CD4-positive, alpha-beta T cell (primary cell): ENCODE measurements at regions not wholly inside any gene's neighbourhood (a gene's known extent, or its start where the extent isn't known, plus 50 kb on each side); places are given as distances from the start of the nearest gene placed in this dataset.

ENCODE experiments used
- ATAC-seq: fragments of 200-7000 bp; cut with Tn5 transposase; one replicate; pipeline ENCODE4 v1.10.0; 2022; ENCODE audit warnings: mild to moderate bottlenecking; ENCODE audit not compliant: poor library complexity
- CTCF ChIA-PET: fragments of 350-600 bp; sonication (Branson Sonifier 250); formaldehyde crosslinking; loops from one replicate; lab custom pipeline; 2021; ENCODE audit warnings: antibody characterized with exemption, inconsistent platforms; lab: Charles Lee
- POLR2A ChIA-PET: fragments of 350-600 bp; sonication (Branson Sonifier 250); formaldehyde crosslinking; loops from one replicate; lab custom pipeline; 2021; ENCODE audit warnings: antibody characterized with exemption, inconsistent platforms; lab: Charles Lee
- DNase-seq, 14 experiments: peaks; one replicate each; pipeline ENCODE4 v3.0.0-alpha.2; 2013 to 2020; ENCODE audit warnings: mixed read lengths in 2 of 14
- H3K27ac ChIP-seq, 2 donors: one replicate each; pipeline versions ENCODE4 v1.5.1 to v1.7.0; 2013; ENCODE audit warnings: low read length in 2 of 2, low read depth in 1 of 2, mild to moderate bottlenecking in 1 of 2
- H3K27me3 ChIP-seq, 2 experiments: 1 replicate in 1 of 2; 2 replicates in 1 of 2; pipeline versions ENCODE4 v1.6.1 to v1.7.0; 2013; ENCODE audit warnings: low read length in 2 of 2, control low read depth in 1 of 2, mild to moderate bottlenecking in 1 of 2, moderate library complexity in 1 of 2; ENCODE audit not compliant: insufficient read depth in 2 of 2, control insufficient read depth in 1 of 2
- H3K36me3 ChIP-seq: one replicate; pipeline ENCODE4 v1.6.1; 2013; ENCODE audit warnings: low read length, control low read depth; ENCODE audit not compliant: insufficient read depth
- H3K4me1 ChIP-seq: one replicate; pipeline ENCODE4 v1.6.1; 2013; ENCODE audit warnings: low read length, control low read depth; ENCODE audit not compliant: insufficient read depth
- H3K4me3 ChIP-seq: one replicate; pipeline ENCODE4 v1.5.1; 2013; ENCODE audit warnings: mild to moderate bottlenecking, low read length, moderate library complexity
- H3K9me3 ChIP-seq, 2 experiments: 1 replicate in 1 of 2; 2 replicates in 1 of 2; pipeline versions ENCODE4 v1.6.1 to v1.7.0; 2013; ENCODE audit warnings: low read length in 2 of 2, mild to moderate bottlenecking in 2 of 2, control low read depth in 1 of 2, moderate library complexity in 1 of 2; ENCODE audit not compliant: control insufficient read depth in 1 of 2, insufficient read depth in 1 of 2
- H3K27ac Mint-ChIP-seq: one replicate; pipeline ENCODE4 v1.8.0; 2020; ENCODE audit warnings: mixed read lengths
- H3K27me3 Mint-ChIP-seq: one replicate; pipeline ENCODE4 v1.8.0; 2021; ENCODE audit warnings: mixed read lengths
- H3K36me3 Mint-ChIP-seq: one replicate; pipeline ENCODE4 v1.8.0; 2021; ENCODE audit warnings: low read depth, mixed read lengths
- H3K4me1 Mint-ChIP-seq: one replicate; pipeline ENCODE4 v1.8.0; 2021; ENCODE audit warnings: low read depth, mixed read lengths
- H3K4me3 Mint-ChIP-seq: one replicate; pipeline ENCODE4 v1.8.0; 2020; ENCODE audit warnings: mild to moderate bottlenecking, mixed read lengths
- H3K9me3 Mint-ChIP-seq: one replicate; pipeline ENCODE4 v1.8.0; 2020; ENCODE audit warnings: mixed read lengths
- intact Hi-C, 2 experiments: fragments of 100-400 bp; cut with DNase I in 1 of 2; cut with micrococcal nuclease in 1 of 2; formaldehyde crosslinking; loops; one replicate each; pipeline versions ENCODE4 v1.15.1 to v1.9.0; 2023 to 2025; cut with DNase I, micrococcal nuclease
- TF ChIP-seq, protein P1 (sequence below): fragments of 200-600 bp; IDR thresholded peaks from one replicate; pipeline ENCODE4 v1.8.0; 2022; ENCODE audit warnings: antibody characterized with exemption, mild to moderate bottlenecking

GRCh38 chr17:62888148-62888547 is 77.9 kb upstream of the TANC2 start:
- Mint-ChIP-seq H3K36me3 (no peaks in the 10 kb centered on the region), H3K27me3 (peaks cover 37% of the 10 kb centered on the region), H3K9me3 (peaks cover 4% of the 10 kb centered on the region), H3K4me3 (no peak overlapping the region), H3K27ac (no peak overlapping the region), H3K4me1 (peaks cover 9% of the 10 kb centered on the region)
- Histone ChIP-seq H3K4me3 (no peak overlapping the region), H3K4me1 (no peaks in the 10 kb centered on the region), H3K27me3 (peaks cover 0 to 6% of the 10 kb centered on the region in 2 experiments), H3K27ac (no peak overlapping the region), H3K36me3 (no peaks in the 10 kb centered on the region), H3K9me3 (no peaks in the 10 kb centered on the region)
- ChIA-PET POLR2A (no interaction called here), CTCF (no interaction called here)
- TF ChIP-seq, protein P1, sequence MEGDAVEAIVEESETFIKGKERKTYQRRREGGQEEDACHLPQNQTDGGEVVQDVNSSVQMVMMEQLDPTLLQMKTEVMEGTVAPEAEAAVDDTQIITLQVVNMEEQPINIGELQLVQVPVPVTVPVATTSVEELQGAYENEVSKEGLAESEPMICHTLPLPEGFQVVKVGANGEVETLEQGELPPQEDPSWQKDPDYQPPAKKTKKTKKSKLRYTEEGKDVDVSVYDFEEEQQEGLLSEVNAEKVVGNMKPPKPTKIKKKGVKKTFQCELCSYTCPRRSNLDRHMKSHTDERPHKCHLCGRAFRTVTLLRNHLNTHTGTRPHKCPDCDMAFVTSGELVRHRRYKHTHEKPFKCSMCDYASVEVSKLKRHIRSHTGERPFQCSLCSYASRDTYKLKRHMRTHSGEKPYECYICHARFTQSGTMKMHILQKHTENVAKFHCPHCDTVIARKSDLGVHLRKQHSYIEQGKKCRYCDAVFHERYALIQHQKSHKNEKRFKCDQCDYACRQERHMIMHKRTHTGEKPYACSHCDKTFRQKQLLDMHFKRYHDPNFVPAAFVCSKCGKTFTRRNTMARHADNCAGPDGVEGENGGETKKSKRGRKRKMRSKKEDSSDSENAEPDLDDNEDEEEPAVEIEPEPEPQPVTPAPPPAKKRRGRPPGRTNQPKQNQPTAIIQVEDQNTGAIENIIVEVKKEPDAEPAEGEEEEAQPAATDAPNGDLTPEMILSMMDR = no peak
- intact Hi-C loops = no loop called here
- DNase-seq (no peak), ATAC-seq (no peak)

DNA sequence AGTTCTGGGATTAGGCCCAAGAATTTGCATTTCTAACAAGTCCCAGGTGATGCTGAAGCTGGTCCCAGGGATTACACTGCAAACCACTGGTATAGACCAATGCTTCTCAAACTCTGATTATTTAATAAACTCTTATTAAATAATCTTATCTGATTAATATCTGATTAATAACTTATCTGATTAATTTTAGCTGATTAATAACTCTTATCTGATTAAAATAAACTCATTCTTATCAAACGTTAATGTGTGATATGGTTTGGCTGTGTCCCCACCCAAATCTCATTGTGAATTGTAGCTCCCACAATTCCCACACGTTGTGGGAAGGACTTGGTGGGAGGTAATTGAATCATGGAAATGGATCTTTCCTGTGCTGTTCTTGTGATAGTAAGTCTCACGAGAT is 78.6 kb upstream of the TANC2 start:
- ATAC-seq = no peak
- H3K27ac Mint-ChIP-seq = no peak overlapping the region
- H3K36me3 ChIP-seq = no peaks in the 10 kb centered on the region
- H3K4me3 ChIP-seq = no peak overlapping the region
- TF ChIP-seq, protein P1 = no peak
- peaks cover 4% of the 10 kb centered on the region for H3K9me3 Mint-ChIP-seq
- peaks cover 37% of the 10 kb centered on the region for H3K27me3 Mint-ChIP-seq
- DNase-seq = no peak
- H3K9me3 ChIP-seq = no peaks in the 10 kb centered on the region
- POLR2A ChIA-PET = no interaction called here
- H3K4me3 Mint-ChIP-seq = no peak overlapping the region
- CTCF ChIA-PET = no interaction called here
- H3K4me1 Mint-ChIP-seq = peaks cover 2% of the 10 kb centered on the region
- no peaks in the 10 kb centered on the region for H3K36me3 Mint-ChIP-seq
- intact Hi-C loops = no loop called here
- H3K27ac ChIP-seq = no peak overlapping the region
- no peaks in the 10 kb centered on the region for H3K4me1 ChIP-seq
- H3K27me3 ChIP-seq = peaks cover 0 to 6% of the 10 kb centered on the region in 2 experiments

DNA sequence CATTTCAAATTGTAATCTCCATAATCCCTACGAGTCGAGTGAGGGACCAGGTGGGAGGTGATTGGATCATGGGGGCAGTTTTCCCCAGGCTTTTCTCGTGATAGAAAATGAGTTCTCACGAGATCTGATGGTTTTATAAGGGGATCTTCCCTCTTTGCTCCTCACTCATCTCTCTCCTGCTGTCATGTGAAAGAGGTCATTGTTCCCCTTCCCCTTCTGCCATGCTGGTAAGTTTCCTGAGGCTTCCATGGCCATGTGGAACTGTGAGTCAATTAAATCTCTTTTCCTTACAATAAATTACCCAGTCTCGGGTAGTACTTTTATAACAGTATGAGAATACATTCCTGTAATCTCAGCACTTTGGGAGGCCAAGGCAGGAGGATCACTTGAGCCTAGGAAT is 76.7 kb upstream of the MARCHF10 start:
- H3K27ac Mint-ChIP-seq = no peak overlapping the region
- Histone ChIP-seq H3K4me1 (no peaks in the 10 kb centered on the region), H3K36me3 (no peaks in the 10 kb centered on the region), H3K27me3 (peaks cover 0 to 6% of the 10 kb centered on the region in 2 experiments), H3K9me3 (no peaks in the 10 kb centered on the region), H3K4me3 (no peak overlapping the region), H3K27ac (no peak overlapping the region)
- DNase-seq (no peak), ATAC-seq (no peak)
- intact Hi-C loops = no loop called here
- H3K4me3 Mint-ChIP-seq = no peak overlapping the region
- H3K27me3 Mint-ChIP-seq = peaks cover 44% of the 10 kb centered on the region
- no peaks in the 10 kb centered on the region for H3K4me1 Mint-ChIP-seq
- TF ChIP-seq, protein P1 = no peak
- ChIA-PET CTCF (no interaction called here), POLR2A (no interaction called here)
- H3K36me3 Mint-ChIP-seq = no peaks in the 10 kb centered on the region
- peaks cover 4% of the 10 kb centered on the region for H3K9me3 Mint-ChIP-seq
